Suppressor macrophage treated with lipopolysaccharide for 1 hour (primary cell): ENCODE measurements at regions not wholly inside any gene's neighbourhood (a gene's known extent, or its start where the extent isn't known, plus 50 kb on each side); places are given as distances from the start of the nearest gene placed in this dataset.
"Not testable (repeated sequence)": the region's sequence is repeated elsewhere in the genome, so short reads cannot be mapped to it uniquely, and the experiment has no call there.

ENCODE experiments used
- DNase-seq, 3 donors: peaks; one replicate each; pipeline ENCODE4 v3.0.0-alpha.2; 2020 to 2022

DNA sequence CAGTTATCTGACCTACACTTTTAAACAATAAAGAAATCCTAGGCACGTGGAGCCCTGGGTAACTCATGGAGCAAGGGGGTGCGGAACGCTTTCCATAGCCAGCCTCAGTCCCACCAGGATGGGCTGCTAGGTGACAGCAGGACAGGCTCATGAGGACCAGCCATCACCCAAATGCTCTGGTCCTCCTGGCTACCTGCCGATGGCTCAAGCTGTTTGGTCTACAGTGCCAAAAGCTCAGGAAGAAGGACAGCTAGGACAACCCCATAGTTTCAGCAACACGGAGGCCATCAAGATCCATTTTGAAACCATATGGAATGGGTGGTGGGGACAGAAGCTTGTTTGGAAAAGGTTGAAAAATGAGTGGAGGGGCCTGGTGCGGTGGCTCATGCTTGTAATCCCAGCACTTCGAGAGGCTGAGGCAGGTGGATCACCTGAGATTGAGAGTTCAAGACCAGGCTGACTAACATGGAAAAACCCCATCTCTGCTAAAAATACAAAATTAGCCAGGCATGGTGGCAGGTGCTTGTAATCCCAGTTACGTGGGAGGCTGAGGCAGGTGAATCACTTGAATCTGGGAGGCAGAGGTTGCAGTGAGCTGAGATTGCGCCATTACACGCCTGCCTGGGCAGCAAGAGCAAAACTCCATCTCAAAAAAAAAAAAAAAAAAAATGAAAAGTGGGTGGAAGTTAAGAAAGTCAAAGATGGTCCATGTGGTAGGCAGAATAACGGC, 93.7 kb upstream of the ALDH3B2 start:
- not testable (repeated sequence) for DNase-seq

GRCh38 chr11:67761211-67761610, 86.8 kb upstream of the ALDH3B2 start:
- DNase-seq: not testable (repeated sequence)

GRCh38 chr11:67759321-67759720, 84.9 kb upstream of the ALDH3B2 start:
- peak in 1 of 3 donors; percentile 31 for DNase-seq

DNA sequence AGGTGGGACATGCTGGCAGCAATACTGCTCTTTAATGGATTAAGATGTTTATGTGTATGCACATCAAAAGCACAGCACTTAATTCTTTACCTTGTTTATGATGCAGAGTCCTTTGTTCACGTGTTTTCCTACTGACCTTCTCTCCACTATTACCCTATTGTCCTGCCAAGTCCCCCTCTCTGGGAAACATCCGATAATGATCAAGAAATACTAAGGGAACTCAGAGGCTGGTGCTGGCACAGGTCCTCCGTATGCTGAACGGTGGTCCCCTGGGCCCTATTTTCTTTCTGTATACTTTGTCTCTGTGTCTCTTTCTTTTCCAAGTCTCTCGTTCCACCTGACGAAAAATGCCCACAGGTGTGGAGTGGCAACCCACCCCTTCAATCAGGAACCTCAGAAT, 84.0 kb upstream of the ALDH3B2 start:
- DNase-seq: not testable (repeated sequence)

GRCh38 chr11:67758009-67758408, 83.6 kb upstream of the ALDH3B2 start:
- DNase-seq: not testable (repeated sequence)

DNA sequence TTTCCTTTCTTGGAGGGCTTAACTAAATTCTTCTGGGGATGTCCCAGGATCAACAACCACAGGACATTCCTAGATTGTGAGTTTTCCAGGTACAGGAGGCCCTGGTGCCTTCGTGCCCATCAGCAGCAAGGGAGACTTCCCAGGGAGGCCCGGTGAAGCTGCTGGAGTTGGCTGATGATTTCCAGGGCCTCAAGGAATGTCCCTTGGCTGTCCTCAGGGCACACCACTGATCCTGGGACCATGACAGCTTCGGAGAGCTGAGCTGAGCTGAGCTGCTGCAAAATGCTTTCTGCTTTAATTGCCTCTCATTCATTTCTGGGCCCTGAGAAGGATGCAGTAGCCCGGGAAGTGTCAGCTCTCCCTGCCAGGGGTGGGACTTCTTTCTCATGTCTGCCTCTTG, 79.4 kb upstream of the ALDH3B2 start:
- not testable (repeated sequence) for DNase-seq

DNA sequence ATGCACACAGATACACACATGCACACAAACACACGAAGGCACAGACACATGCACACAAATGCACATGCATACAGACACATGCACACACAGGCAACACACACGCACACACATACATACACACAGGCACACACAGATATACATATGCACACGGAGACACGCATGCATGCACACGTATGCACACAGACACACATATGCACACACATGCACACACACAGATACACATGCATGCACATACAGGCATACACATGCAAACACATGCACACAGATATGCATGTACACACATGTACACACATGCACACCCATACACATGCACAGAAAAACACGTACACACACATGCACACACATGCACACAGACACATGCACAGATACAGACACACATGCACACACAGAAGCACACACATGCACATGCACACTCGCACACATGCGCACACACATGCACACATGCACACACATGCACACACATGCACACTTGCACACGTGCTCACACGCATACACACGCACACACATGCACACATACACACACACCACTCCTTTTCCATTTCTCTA, 70.8 kb upstream of the ALDH3B2 start:
- DNase-seq: no peak

- DNase-seq: not testable (repeated sequence)
These were observed 69.8 kb upstream of the ALDH3B2 start for GRCh38 chr11:67744231-67744630.

- not testable (repeated sequence) for DNase-seq
These were observed 63.8 kb upstream of the ALDH3B2 start for GRCh38 chr11:67738231-67738630.

DNA sequence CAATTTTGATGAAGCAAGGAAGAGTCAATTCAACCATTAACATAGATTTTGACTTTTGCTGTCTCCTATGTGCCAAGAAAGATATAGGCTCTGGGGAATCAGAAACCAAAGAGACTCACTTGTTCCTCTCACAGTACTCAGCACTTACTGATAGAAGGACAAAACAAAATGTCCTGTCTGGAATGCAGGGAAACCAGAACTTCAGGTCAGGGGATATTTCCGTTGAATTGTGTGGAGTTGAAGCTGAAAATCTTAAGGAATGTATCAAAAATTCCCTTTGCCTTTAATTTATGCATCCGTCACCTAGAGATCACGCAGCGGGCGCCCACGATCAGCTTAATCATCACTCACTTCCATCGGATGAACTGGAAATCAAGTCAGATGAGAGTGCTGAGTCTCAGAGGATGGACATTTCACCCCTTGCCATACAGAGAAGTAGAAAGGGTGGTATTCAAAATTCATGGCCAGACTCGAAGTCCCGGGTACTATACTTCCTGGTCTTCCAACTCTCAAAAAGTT, 63.2 kb upstream of the ALDH3B2 start:
- DNase-seq: not testable (repeated sequence)

- DNase-seq: peak in 2 of 3 donors; percentile 24 to 38
These were observed 57.8 kb upstream of the ALDH3B2 start for GRCh38 chr11:67732045-67732787.

DNA sequence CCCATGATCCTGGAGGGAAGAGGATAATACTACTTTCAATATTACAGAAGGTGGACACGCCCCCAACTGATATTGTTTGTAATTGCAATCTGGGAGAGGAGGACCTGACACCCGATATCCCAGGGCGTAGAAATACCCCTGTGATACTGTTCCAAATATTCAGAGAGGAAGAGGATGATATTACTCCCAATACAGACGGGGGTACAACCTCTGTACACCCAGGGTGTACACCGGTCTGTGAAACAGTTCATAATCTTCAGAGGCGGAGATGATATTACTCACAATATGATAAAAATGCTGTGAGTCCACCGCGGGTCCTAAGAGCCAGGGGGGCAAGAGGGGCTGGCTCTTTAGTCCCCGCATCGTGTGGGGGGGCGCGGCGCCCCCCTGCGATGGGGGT, 57.2 kb upstream of the ALDH3B2 start:
- DNase-seq: peak in 1 of 3 donors; percentile 0

- DNase-seq: not testable (repeated sequence)
These were observed 53.7 kb upstream of the ALDH3B2 start for GRCh38 chr11:67728163-67728571.

GRCh38 chr11:67727066-67728040, 52.9 kb upstream of the ALDH3B2 start:
- not testable (repeated sequence) for DNase-seq
